ENCODE measurements at regions not wholly inside any gene's neighbourhood (a gene's known extent, or its start where the extent isn't known, plus 50 kb on each side); places are given as distances from the start of the nearest gene placed in this dataset.

- Histone ChIP-seq H3K4me3 (no peak overlapping the region), H3K27me3 (no peaks in the 10 kb centered on the region), H3K4me1 (no peaks in the 10 kb centered on the region), H3K36me3 (no peaks in the 10 kb centered on the region), H3K9me3 (no peaks in the 10 kb centered on the region), H3K27ac (no peak overlapping the region)
- ATAC-seq: no peak
- DNase-seq: no peak
- in situ Hi-C loops (cut with MboI; ENCODE audit: low sequenced_read_pairs in 4 of 4): no loop called here
- no peak for TF ChIP-seq POLR2A (IDR thresholded peaks at IDR 0.05)
- no peak for TF ChIP-seq CTCF (IDR thresholded peaks at IDR 0.05 in 4 of 5, conservative IDR thresholded peaks at IDR 0.05 in 1 of 5)
- intact Hi-C loops (cut with DNase I; ENCODE audit: low total_unique reads): no loop called here
Measured at GRCh38 chr2:204172145-204172600, 235.6 kb downstream of the ICOS start.

- DNase-seq: no peak
- Histone ChIP-seq H3K27me3 (no peaks in the 10 kb centered on the region), H3K27ac (no peak overlapping the region), H3K4me3 (no peak overlapping the region), H3K9me3 (no peaks in the 10 kb centered on the region), H3K36me3 (no peaks in the 10 kb centered on the region), H3K4me1 (no peaks in the 10 kb centered on the region)
- in situ Hi-C loops (cut with MboI; ENCODE audit: low sequenced_read_pairs in 4 of 4): no loop called here
- intact Hi-C loops (cut with DNase I; ENCODE audit: low total_unique reads): no loop called here
- TF ChIP-seq CTCF (IDR thresholded peaks at IDR 0.05 in 4 of 5, conservative IDR thresholded peaks at IDR 0.05 in 1 of 5) (no peak), POLR2A (IDR thresholded peaks at IDR 0.05) (no peak)
- ATAC-seq: no peak
Measured at GRCh38 chr2:204174034-204174433, 237.5 kb downstream of the ICOS start.

GRCh38 chr2:204175552-204176271 is 239.1 kb downstream of the ICOS start:
- Histone ChIP-seq H3K4me3 (no peak overlapping the region), H3K9me3 (no peaks in the 10 kb centered on the region), H3K27ac (no peak overlapping the region), H3K4me1 (no peaks in the 10 kb centered on the region), H3K36me3 (no peaks in the 10 kb centered on the region), H3K27me3 (no peaks in the 10 kb centered on the region)
- no peak for ATAC-seq
- in situ Hi-C loops (cut with MboI; ENCODE audit: low sequenced_read_pairs in 4 of 4): no loop called here
- intact Hi-C loops (cut with DNase I; ENCODE audit: low total_unique reads): no loop called here
- no peak for TF ChIP-seq CTCF (IDR thresholded peaks at IDR 0.05 in 4 of 5, conservative IDR thresholded peaks at IDR 0.05 in 1 of 5)
- no peak for TF ChIP-seq POLR2A (IDR thresholded peaks at IDR 0.05)
- DNase-seq: no peak

- no peak for ATAC-seq
- Histone ChIP-seq H3K27me3 (no peaks in the 10 kb centered on the region), H3K4me3 (no peak overlapping the region), H3K27ac (no peak overlapping the region), H3K4me1 (no peaks in the 10 kb centered on the region), H3K36me3 (no peaks in the 10 kb centered on the region), H3K9me3 (no peaks in the 10 kb centered on the region)
- intact Hi-C loops (cut with DNase I; ENCODE audit: low total_unique reads): no loop called here
- no peak for DNase-seq
- in situ Hi-C loops (cut with MboI; ENCODE audit: low sequenced_read_pairs in 4 of 4): no loop called here
- TF ChIP-seq CTCF (IDR thresholded peaks at IDR 0.05 in 4 of 5, conservative IDR thresholded peaks at IDR 0.05 in 1 of 5) (no peak), POLR2A (IDR thresholded peaks at IDR 0.05) (no peak)
Measured at GRCh38 chr2:204176306-204176705, 239.7 kb downstream of the ICOS start.
